Keratinocyte (primary cell): ENCODE measurements at regions not wholly inside any gene's neighbourhood (a gene's known extent, or its start where the extent isn't known, plus 50 kb on each side); places are given as distances from the start of the nearest gene placed in this dataset.

Experiments
- DNase-seq: peaks from one replicate; pipeline ENCODE4 v3.0.0-alpha.2; 2011; ENCODE audit warnings: low read depth, missing footprints, low spot score
- FAIRE-seq: peaks from 2 replicates; lab custom pipeline; 2011; peaks lifted over from hg19 to GRCh38; lab: Jason Lieb, UNC
- H2AFZ ChIP-seq: 2 replicates; pipeline ENCODE4 v1.6.0; 2012; ENCODE audit warnings: low read length, control low read depth, inconsistent platforms; ENCODE audit not compliant: control insufficient read depth
- H3K27ac ChIP-seq: 2 replicates; pipeline ENCODE4 v1.5.1; 2011; ENCODE audit warnings: low read length; ENCODE audit not compliant: control insufficient read depth, insufficient read depth
- H3K27me3 ChIP-seq: 3 replicates; pipeline ENCODE4 v1.6.0; 2011; ENCODE audit warnings: low read length; ENCODE audit not compliant: control insufficient read depth, insufficient read depth; ENCODE audit errors: extremely low read depth
- H3K36me3 ChIP-seq, 2 experiments: 2 replicates in 1 of 2; 3 replicates in 1 of 2; pipeline ENCODE4 v1.5.1; 2011; ENCODE audit warnings: low read length in 2 of 2, mild to moderate bottlenecking in 1 of 2; ENCODE audit not compliant: control insufficient read depth in 2 of 2, insufficient read depth in 2 of 2; ENCODE audit errors: extremely low read depth in 1 of 2
- H3K4me1 ChIP-seq: 3 replicates; pipeline ENCODE4 v1.5.1; 2011; ENCODE audit warnings: low read length; ENCODE audit not compliant: control insufficient read depth, insufficient read depth; ENCODE audit errors: extremely low read depth
- H3K4me2 ChIP-seq: 3 replicates; pipeline ENCODE4 v1.6.0; 2011; ENCODE audit warnings: low read depth, low read length; ENCODE audit not compliant: control insufficient read depth, insufficient read depth; ENCODE audit errors: extremely low read depth
- H3K4me3 ChIP-seq, 3 experiments: fragments of 200-600 bp in 1 of 3; sonication (generic) in 1 of 3; 2 replicates in 2 of 3; 3 replicates in 1 of 3; pipeline ENCODE4 v1.5.1; 2011 to 2016; ENCODE audit warnings: low read length in 3 of 3, mild to moderate bottlenecking in 3 of 3, control low read depth in 2 of 3, inconsistent platforms in 1 of 3, low read depth in 1 of 3, mixed read lengths in 1 of 3, mixed run types in 1 of 3, moderate library complexity in 1 of 3; ENCODE audit not compliant: control insufficient read depth in 2 of 3, insufficient read depth in 2 of 3; ENCODE audit errors: extremely low read depth in 1 of 3
- H3K79me2 ChIP-seq: 2 replicates; pipeline ENCODE4 v1.6.0; 2012; ENCODE audit warnings: low read length; ENCODE audit not compliant: control insufficient read depth, insufficient read depth
- H3K9ac ChIP-seq: 3 replicates; pipeline ENCODE4 v1.6.0; 2011; ENCODE audit warnings: low read length; ENCODE audit not compliant: control insufficient read depth, insufficient read depth; ENCODE audit errors: extremely low read depth
- H3K9me1 ChIP-seq: 3 replicates; pipeline ENCODE4 v1.6.0; 2011; ENCODE audit warnings: low read length; ENCODE audit not compliant: control insufficient read depth, insufficient read depth; ENCODE audit errors: extremely low read depth
- H3K9me3 ChIP-seq: 2 replicates; pipeline ENCODE4 v1.5.1; 2012; ENCODE audit warnings: low read depth, low read length; ENCODE audit not compliant: control insufficient read depth
- H4K20me1 ChIP-seq: 3 replicates; pipeline ENCODE4 v1.6.0; 2011; ENCODE audit warnings: low read length; ENCODE audit not compliant: control insufficient read depth, insufficient read depth; ENCODE audit errors: extremely low read depth
- EZH2 ChIP-seq: IDR thresholded peaks from one replicate; pipeline ENCODE4 v1.6.1; 2012; ENCODE audit warnings: inconsistent platforms, mild to moderate bottlenecking, low read length, moderate library complexity
- dilution Hi-C: fragments of 300-500 bp; cut with MboI; formaldehyde crosslinking; loops from one replicate; pipeline ENCODE4 v1.7.0; 2020; ENCODE audit warnings: low sequenced_read_pairs; ENCODE audit not compliant: extremely low pct_ligation_motif_present
- TF ChIP-seq, protein P1 (sequence below), 3 experiments: IDR thresholded peaks in 1 of 3; conservative IDR thresholded peaks in 1 of 3; optimal IDR thresholded peaks in 1 of 3; 2 replicates in 2 of 3; 3 replicates in 1 of 3; pipeline versions ENCODE3 to v1.5.1; 2011; ENCODE audit warnings: low read length in 3 of 3, mild to moderate bottlenecking in 3 of 3, moderate library complexity in 2 of 3, control low read depth in 1 of 3, inconsistent platforms in 1 of 3; ENCODE audit not compliant: insufficient read depth in 2 of 3; ENCODE audit errors: extremely low read depth in 1 of 3

DNA sequence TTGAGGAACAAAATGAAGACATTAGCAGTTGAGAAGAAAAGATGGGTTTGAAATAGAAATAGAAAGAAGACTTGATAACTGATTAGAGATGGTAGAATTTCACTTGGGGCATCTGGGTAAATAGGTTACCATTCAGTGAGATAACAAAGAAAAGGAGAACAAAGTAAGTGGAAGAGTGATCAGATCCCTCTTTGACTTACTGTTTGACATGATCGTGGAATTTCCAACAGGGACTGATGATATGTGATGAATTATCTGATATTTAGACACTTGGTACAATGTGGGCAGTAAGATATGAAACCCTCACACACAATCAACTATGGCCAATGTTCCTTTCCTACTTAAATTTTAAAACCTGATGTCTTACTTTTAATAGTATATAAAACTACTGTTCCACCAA, 70.1 kb upstream of the STARD4 start:
- no peak overlapping the region for H3K27ac ChIP-seq
- H3K9me3 ChIP-seq: no peaks in the 10 kb centered on the region
- no peak overlapping the region for H3K4me2 ChIP-seq
- no peaks in the 10 kb centered on the region for H3K79me2 ChIP-seq
- no peaks in the 10 kb centered on the region for H3K27me3 ChIP-seq
- no peak overlapping the region for H3K9ac ChIP-seq
- no peaks in the 10 kb centered on the region for H4K20me1 ChIP-seq
- TF ChIP-seq, protein P1, sequence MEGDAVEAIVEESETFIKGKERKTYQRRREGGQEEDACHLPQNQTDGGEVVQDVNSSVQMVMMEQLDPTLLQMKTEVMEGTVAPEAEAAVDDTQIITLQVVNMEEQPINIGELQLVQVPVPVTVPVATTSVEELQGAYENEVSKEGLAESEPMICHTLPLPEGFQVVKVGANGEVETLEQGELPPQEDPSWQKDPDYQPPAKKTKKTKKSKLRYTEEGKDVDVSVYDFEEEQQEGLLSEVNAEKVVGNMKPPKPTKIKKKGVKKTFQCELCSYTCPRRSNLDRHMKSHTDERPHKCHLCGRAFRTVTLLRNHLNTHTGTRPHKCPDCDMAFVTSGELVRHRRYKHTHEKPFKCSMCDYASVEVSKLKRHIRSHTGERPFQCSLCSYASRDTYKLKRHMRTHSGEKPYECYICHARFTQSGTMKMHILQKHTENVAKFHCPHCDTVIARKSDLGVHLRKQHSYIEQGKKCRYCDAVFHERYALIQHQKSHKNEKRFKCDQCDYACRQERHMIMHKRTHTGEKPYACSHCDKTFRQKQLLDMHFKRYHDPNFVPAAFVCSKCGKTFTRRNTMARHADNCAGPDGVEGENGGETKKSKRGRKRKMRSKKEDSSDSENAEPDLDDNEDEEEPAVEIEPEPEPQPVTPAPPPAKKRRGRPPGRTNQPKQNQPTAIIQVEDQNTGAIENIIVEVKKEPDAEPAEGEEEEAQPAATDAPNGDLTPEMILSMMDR (optimal IDR thresholded peaks at IDR 0.05 in 1 of 3, IDR thresholded peaks at IDR 0.05 in 1 of 3, conservative IDR thresholded peaks at IDR 0.05 in 1 of 3; ENCODE audit: extremely low read depth in 1 of 3, insufficient read depth in 2 of 3, low read length in 3 of 3): no peak
- no peak for TF ChIP-seq EZH2
- H3K4me3 ChIP-seq: no peak overlapping the region
- DNase-seq (no peak), FAIRE-seq (no peak)
- no peaks in the 10 kb centered on the region for H3K9me1 ChIP-seq
- dilution Hi-C loops: no loop called here
- no peaks in the 10 kb centered on the region for H3K36me3 ChIP-seq
- H2AFZ ChIP-seq: no peak overlapping the region
- peaks cover 3% of the 10 kb centered on the region for H3K4me1 ChIP-seq

DNA sequence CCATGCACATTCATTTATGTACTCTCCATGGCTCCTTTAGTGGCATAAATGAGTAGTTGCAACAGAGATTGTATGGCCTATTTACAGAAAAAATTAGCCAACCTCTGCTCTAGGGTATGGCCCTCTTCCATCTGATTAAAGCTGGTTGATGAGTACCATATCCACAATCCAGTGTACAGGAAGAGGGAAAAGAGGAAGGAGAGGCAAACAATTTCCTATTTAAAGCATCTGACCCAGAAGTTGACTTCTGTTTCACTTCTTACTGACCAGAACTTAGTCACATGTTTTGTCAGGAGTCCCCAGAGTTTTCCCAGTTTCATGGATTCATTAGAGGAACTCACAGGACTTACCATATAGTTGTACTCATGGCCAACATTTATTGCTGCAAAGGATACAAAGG, 68.6 kb upstream of the STARD4 start:
- no peak overlapping the region for H3K4me3 ChIP-seq
- no peaks in the 10 kb centered on the region for H4K20me1 ChIP-seq
- H3K9me3 ChIP-seq: no peaks in the 10 kb centered on the region
- H2AFZ ChIP-seq: no peak overlapping the region
- no peaks in the 10 kb centered on the region for H3K36me3 ChIP-seq
- no peak overlapping the region for H3K9ac ChIP-seq
- peaks cover 3% of the 10 kb centered on the region for H3K4me1 ChIP-seq
- FAIRE-seq (no peak), DNase-seq (no peak)
- TF ChIP-seq, protein P1 (optimal IDR thresholded peaks at IDR 0.05 in 1 of 3, IDR thresholded peaks at IDR 0.05 in 1 of 3, conservative IDR thresholded peaks at IDR 0.05 in 1 of 3; ENCODE audit: extremely low read depth in 1 of 3, insufficient read depth in 2 of 3, low read length in 3 of 3): no peak
- TF ChIP-seq EZH2: no peak
- H3K79me2 ChIP-seq: no peaks in the 10 kb centered on the region
- no peaks in the 10 kb centered on the region for H3K27me3 ChIP-seq
- dilution Hi-C loops: no loop called here
- no peaks in the 10 kb centered on the region for H3K9me1 ChIP-seq
- H3K4me2 ChIP-seq: no peak overlapping the region
- H3K27ac ChIP-seq: no peak overlapping the region
